Ovary (tissue), 3 donors: ENCODE measurements at regions not wholly inside any gene's neighbourhood (a gene's known extent, or its start where the extent isn't known, plus 50 kb on each side); places are given as distances from the start of the nearest gene placed in this dataset.

Experiments
- CTCF ChIP-seq, 3 donors: fragments of 450-650 bp in 2 of 3; fragments of 200-600 bp in 1 of 3; IDR thresholded peaks; one replicate each; pipeline versions ENCODE4 v1.5.1 to v1.8.0; 2016 to 2022; ENCODE audit warnings: antibody characterized with exemption in 3 of 3, mild to moderate bottlenecking in 1 of 3
- POLR2A ChIP-seq: fragments of 450-650 bp; IDR thresholded peaks from one replicate; pipeline ENCODE4 v1.6.1; 2017; ENCODE audit warnings: antibody characterized with exemption, mild to moderate bottlenecking, moderate library complexity
- donor health status: DM: no; HTN: no; CAD: no.

DNA sequence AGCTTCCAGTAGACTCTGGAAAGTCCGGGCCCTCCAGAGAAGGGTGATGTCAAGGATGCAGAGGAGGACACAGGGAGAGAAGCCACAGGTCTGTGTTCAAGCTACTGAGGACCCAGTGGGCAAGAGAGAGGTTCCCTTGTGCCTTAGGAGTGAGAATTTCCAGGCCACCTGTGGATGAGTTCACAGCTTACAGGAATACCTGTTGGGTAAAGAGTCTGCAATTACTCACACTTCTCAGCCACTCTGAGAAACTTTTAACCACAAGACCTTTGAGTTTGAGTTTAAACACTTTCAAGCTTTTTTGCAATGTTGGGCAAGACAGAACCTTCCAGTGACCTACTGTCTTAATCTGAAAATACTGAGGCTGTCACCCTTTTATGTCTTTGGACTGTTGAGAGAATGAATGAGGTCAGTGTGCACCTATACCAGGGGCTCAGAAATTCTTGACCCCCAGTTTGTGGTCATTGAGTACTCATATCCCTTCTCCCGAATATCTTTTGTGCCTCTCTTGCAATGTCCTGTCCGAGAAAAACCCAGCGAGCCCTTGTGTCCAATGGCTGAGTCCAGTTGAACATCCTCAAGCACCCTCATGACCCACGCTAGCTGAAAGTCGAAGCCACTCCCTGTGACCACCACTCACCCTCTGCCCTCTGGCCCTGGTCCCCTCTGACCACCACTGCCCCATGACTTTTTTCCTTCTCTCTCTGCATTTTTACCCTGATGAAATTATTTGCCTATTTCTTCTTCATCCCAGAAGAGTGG lies 368.5 kb upstream of the ZNF507 start:
- TF ChIP-seq POLR2A: no peak
- TF ChIP-seq CTCF (IDR thresholded peaks at IDR 0.05): no peak
